ENCODE measurements at regions not wholly inside any gene's neighbourhood (a gene's known extent, or its start where the extent isn't known, plus 50 kb on each side); places are given as distances from the start of the nearest gene placed in this dataset.

- Histone ChIP-seq H3K4me1 (ENCODE audit: control insufficient read depth in 2 of 2, insufficient read depth in 2 of 2, low read length in 1 of 2) (no peaks in the 10 kb centered on the region), H3K9me3 (ENCODE audit: control insufficient read depth in 2 of 2, insufficient read depth in 1 of 2, low read depth in 1 of 2, low read length in 1 of 2) (no peaks in the 10 kb centered on the region), H3K4me3 (ENCODE audit: low read depth in 1 of 2, low read length in 2 of 2) (no peak overlapping the region), H3K36me3 (ENCODE audit: control insufficient read depth in 2 of 2, insufficient read depth in 2 of 2, low read length in 1 of 2) (no peaks in the 10 kb centered on the region), H3K27me3 (ENCODE audit: control insufficient read depth in 1 of 2, insufficient read depth in 2 of 2, low read length in 2 of 2) (no peaks in the 10 kb centered on the region), H3K27ac (ENCODE audit: low read depth in 2 of 2, low read length in 1 of 2) (no peak overlapping the region)
- WGBS, 2 donors, result 64 to 83% methylated on average over 2 of the region's 2 CpGs
Observed at GRCh38 chr9:14560194-14560593, 133.0 kb downstream of the ZDHHC21 start.

- no peak overlapping the region for H3K4me3 ChIP-seq (ENCODE audit: low read depth in 1 of 2, low read length in 2 of 2)
- H3K36me3 ChIP-seq (ENCODE audit: control insufficient read depth in 2 of 2, insufficient read depth in 2 of 2, low read length in 1 of 2), result no peaks in the 10 kb centered on the region
- WGBS, 2 donors, result 81 to 85% methylated on average over 4 of the region's 4 CpGs
Observed at GRCh38 chr9:14554886-14555285, 138.3 kb downstream of the ZDHHC21 start.

GRCh38 chr9:14547245-14548060 is 145.8 kb downstream of the ZDHHC21 start:
- H3K27me3 ChIP-seq (ENCODE audit: control insufficient read depth in 1 of 2, insufficient read depth in 2 of 2, low read length in 2 of 2), result no peaks in the 10 kb centered on the region
- no peak overlapping the region for H3K27ac ChIP-seq (ENCODE audit: low read depth in 2 of 2, low read length in 1 of 2)
- no peaks in the 10 kb centered on the region for H3K4me1 ChIP-seq (ENCODE audit: control insufficient read depth in 2 of 2, insufficient read depth in 2 of 2, low read length in 1 of 2)
- 76 to 77% methylated on average over 5 of the region's 5 CpGs for WGBS, 2 donors
- no peaks in the 10 kb centered on the region for H3K9me3 ChIP-seq (ENCODE audit: control insufficient read depth in 2 of 2, insufficient read depth in 1 of 2, low read depth in 1 of 2, low read length in 1 of 2)
- no peak overlapping the region for H3K4me3 ChIP-seq (ENCODE audit: low read depth in 1 of 2, low read length in 2 of 2)
- H3K36me3 ChIP-seq (ENCODE audit: control insufficient read depth in 2 of 2, insufficient read depth in 2 of 2, low read length in 1 of 2), result no peaks in the 10 kb centered on the region

More at GRCh38 chr9:14554886-14555285, 138.3 kb downstream of the ZDHHC21 start:
- Histone ChIP-seq H3K9me3 (ENCODE audit: control insufficient read depth in 2 of 2, insufficient read depth in 1 of 2, low read depth in 1 of 2, low read length in 1 of 2) (no peaks in the 10 kb centered on the region), H3K27ac (ENCODE audit: low read depth in 2 of 2, low read length in 1 of 2) (no peak overlapping the region), H3K27me3 (ENCODE audit: control insufficient read depth in 1 of 2, insufficient read depth in 2 of 2, low read length in 2 of 2) (no peaks in the 10 kb centered on the region), H3K4me1 (ENCODE audit: control insufficient read depth in 2 of 2, insufficient read depth in 2 of 2, low read length in 1 of 2) (no peaks in the 10 kb centered on the region)

- WGBS, 2 donors, result 94 to 96% methylated on average over 4 of the region's 4 CpGs
- Histone ChIP-seq H3K4me3 (ENCODE audit: low read depth in 1 of 2, low read length in 2 of 2) (no peak overlapping the region), H3K4me1 (ENCODE audit: control insufficient read depth in 2 of 2, insufficient read depth in 2 of 2, low read length in 1 of 2) (no peaks in the 10 kb centered on the region)
Observed at GRCh38 chr9:14546693-14547092, 146.5 kb downstream of the ZDHHC21 start.

GRCh38 chr9:14542071-14542470 is 151.2 kb downstream of the ZDHHC21 start:
- 73 to 83% methylated on average over 4 of the region's 4 CpGs for WGBS, 2 donors
- H3K9me3 ChIP-seq (ENCODE audit: control insufficient read depth in 2 of 2, insufficient read depth in 1 of 2, low read depth in 1 of 2, low read length in 1 of 2), result no peaks in the 10 kb centered on the region
- no peaks in the 10 kb centered on the region for H3K36me3 ChIP-seq (ENCODE audit: control insufficient read depth in 2 of 2, insufficient read depth in 2 of 2, low read length in 1 of 2)
- H3K4me3 ChIP-seq (ENCODE audit: low read depth in 1 of 2, low read length in 2 of 2), result no peak overlapping the region
- no peak overlapping the region for H3K27ac ChIP-seq (ENCODE audit: low read depth in 2 of 2, low read length in 1 of 2)
- no peaks in the 10 kb centered on the region for H3K27me3 ChIP-seq (ENCODE audit: control insufficient read depth in 1 of 2, insufficient read depth in 2 of 2, low read length in 2 of 2)
- no peaks in the 10 kb centered on the region for H3K4me1 ChIP-seq (ENCODE audit: control insufficient read depth in 2 of 2, insufficient read depth in 2 of 2, low read length in 1 of 2)

More at GRCh38 chr9:14546693-14547092, 146.5 kb downstream of the ZDHHC21 start:
- Histone ChIP-seq H3K9me3 (ENCODE audit: control insufficient read depth in 2 of 2, insufficient read depth in 1 of 2, low read depth in 1 of 2, low read length in 1 of 2) (no peaks in the 10 kb centered on the region), H3K27ac (ENCODE audit: low read depth in 2 of 2, low read length in 1 of 2) (no peak overlapping the region), H3K36me3 (ENCODE audit: control insufficient read depth in 2 of 2, insufficient read depth in 2 of 2, low read length in 1 of 2) (no peaks in the 10 kb centered on the region), H3K27me3 (ENCODE audit: control insufficient read depth in 1 of 2, insufficient read depth in 2 of 2, low read length in 2 of 2) (no peaks in the 10 kb centered on the region)

- H3K4me1 ChIP-seq (ENCODE audit: control insufficient read depth in 2 of 2, insufficient read depth in 2 of 2, low read length in 1 of 2), result no peaks in the 10 kb centered on the region
- H3K36me3 ChIP-seq (ENCODE audit: control insufficient read depth in 2 of 2, insufficient read depth in 2 of 2, low read length in 1 of 2), result no peaks in the 10 kb centered on the region
- 77 to 91% methylated on average over 4 of the region's 4 CpGs for WGBS, 2 donors
- H3K9me3 ChIP-seq (ENCODE audit: control insufficient read depth in 2 of 2, insufficient read depth in 1 of 2, low read depth in 1 of 2, low read length in 1 of 2), result no peaks in the 10 kb centered on the region
- H3K27ac ChIP-seq (ENCODE audit: low read depth in 2 of 2, low read length in 1 of 2), result no peak overlapping the region
- no peaks in the 10 kb centered on the region for H3K27me3 ChIP-seq (ENCODE audit: control insufficient read depth in 1 of 2, insufficient read depth in 2 of 2, low read length in 2 of 2)
- no peak overlapping the region for H3K4me3 ChIP-seq (ENCODE audit: low read depth in 1 of 2, low read length in 2 of 2)
Observed at GRCh38 chr9:14538526-14538925, 154.7 kb downstream of the ZDHHC21 start.

- Histone ChIP-seq H3K36me3 (ENCODE audit: control insufficient read depth in 2 of 2, insufficient read depth in 2 of 2, low read length in 1 of 2) (no peaks in the 10 kb centered on the region), H3K27ac (ENCODE audit: low read depth in 2 of 2, low read length in 1 of 2) (no peak overlapping the region), H3K4me3 (ENCODE audit: low read depth in 1 of 2, low read length in 2 of 2) (no peak overlapping the region), H3K4me1 (ENCODE audit: control insufficient read depth in 2 of 2, insufficient read depth in 2 of 2, low read length in 1 of 2) (no peaks in the 10 kb centered on the region), H3K27me3 (ENCODE audit: control insufficient read depth in 1 of 2, insufficient read depth in 2 of 2, low read length in 2 of 2) (no peaks in the 10 kb centered on the region), H3K9me3 (ENCODE audit: control insufficient read depth in 2 of 2, insufficient read depth in 1 of 2, low read depth in 1 of 2, low read length in 1 of 2) (no peaks in the 10 kb centered on the region)
- WGBS, 2 donors, result 53 to 62% methylated on average over 12 of the region's 12 CpGs
Observed at GRCh38 chr9:14535161-14535955, 157.9 kb downstream of the ZDHHC21 start.

- WGBS, 2 donors, result 68 to 72% methylated on average over 20 of the region's 20 CpGs
- Histone ChIP-seq H3K4me1 (ENCODE audit: control insufficient read depth in 2 of 2, insufficient read depth in 2 of 2, low read length in 1 of 2) (no peaks in the 10 kb centered on the region), H3K9me3 (ENCODE audit: control insufficient read depth in 2 of 2, insufficient read depth in 1 of 2, low read depth in 1 of 2, low read length in 1 of 2) (no peaks in the 10 kb centered on the region), H3K36me3 (ENCODE audit: control insufficient read depth in 2 of 2, insufficient read depth in 2 of 2, low read length in 1 of 2) (no peaks in the 10 kb centered on the region), H3K27me3 (ENCODE audit: control insufficient read depth in 1 of 2, insufficient read depth in 2 of 2, low read length in 2 of 2) (no peaks in the 10 kb centered on the region), H3K27ac (ENCODE audit: low read depth in 2 of 2, low read length in 1 of 2) (no peak overlapping the region), H3K4me3 (ENCODE audit: low read depth in 1 of 2, low read length in 2 of 2) (no peak overlapping the region)
Observed at GRCh38 chr9:14533867-14534640, 159.2 kb downstream of the ZDHHC21 start.

- Histone ChIP-seq H3K9me3 (ENCODE audit: control insufficient read depth in 2 of 2, insufficient read depth in 1 of 2, low read depth in 1 of 2, low read length in 1 of 2) (no peaks in the 10 kb centered on the region), H3K4me1 (ENCODE audit: control insufficient read depth in 2 of 2, insufficient read depth in 2 of 2, low read length in 1 of 2) (no peaks in the 10 kb centered on the region), H3K36me3 (ENCODE audit: control insufficient read depth in 2 of 2, insufficient read depth in 2 of 2, low read length in 1 of 2) (no peaks in the 10 kb centered on the region), H3K4me3 (ENCODE audit: low read depth in 1 of 2, low read length in 2 of 2) (no peak overlapping the region), H3K27ac (ENCODE audit: low read depth in 2 of 2, low read length in 1 of 2) (no peak overlapping the region), H3K27me3 (ENCODE audit: control insufficient read depth in 1 of 2, insufficient read depth in 2 of 2, low read length in 2 of 2) (no peaks in the 10 kb centered on the region)
- 76 to 81% methylated on average over 7 of the region's 7 CpGs for WGBS, 2 donors
Observed at GRCh38 chr9:14532456-14533115, 160.6 kb downstream of the ZDHHC21 start.

All from esophagus (tissue), 2 donors.